ENCODE measurements at regions not wholly inside any gene's neighbourhood (a gene's known extent, or its start where the extent isn't known, plus 50 kb on each side); places are given as distances from the start of the nearest gene placed in this dataset.

- no peak overlapping the region for H3K27ac Mint-ChIP-seq
- peaks cover 20% of the 10 kb centered on the region for H3K9me3 Mint-ChIP-seq (ENCODE audit: insufficient read depth)
- ATAC-seq (no peak), DNase-seq (no peak)
- no peaks in the 10 kb centered on the region for H3K4me1 Mint-ChIP-seq (ENCODE audit: low read depth)
- ChIA-PET POLR2A (no interaction called here), CTCF (no interaction called here)
- H3K27me3 Mint-ChIP-seq (ENCODE audit: low read depth): peaks cover 9% of the 10 kb centered on the region
- no peaks in the 10 kb centered on the region for H3K36me3 Mint-ChIP-seq (ENCODE audit: low read depth)
- H3K4me3 Mint-ChIP-seq: no peak overlapping the region
These were observed 114.4 kb downstream of the CTTN start for GRCh38 chr11:70512716-70513115.

GRCh38 chr11:70517203-70517602 lies 118.9 kb downstream of the CTTN start:
- H3K36me3 Mint-ChIP-seq (ENCODE audit: low read depth): no peaks in the 10 kb centered on the region
- H3K27ac Mint-ChIP-seq: no peak overlapping the region
- H3K9me3 Mint-ChIP-seq (ENCODE audit: insufficient read depth): peaks cover 15% of the 10 kb centered on the region
- CTCF ChIA-PET: no interaction called here
- H3K4me1 Mint-ChIP-seq (ENCODE audit: low read depth): no peaks in the 10 kb centered on the region
- DNase-seq: no peak
- POLR2A ChIA-PET: no interaction called here
- no peak overlapping the region for H3K4me3 Mint-ChIP-seq
- no peak for ATAC-seq
- peaks cover 21% of the 10 kb centered on the region for H3K27me3 Mint-ChIP-seq (ENCODE audit: low read depth)

- Mint-ChIP-seq H3K36me3 (ENCODE audit: low read depth) (no peaks in the 10 kb centered on the region), H3K4me1 (ENCODE audit: low read depth) (peaks cover 8% of the 10 kb centered on the region), H3K9me3 (ENCODE audit: insufficient read depth) (peaks cover 5% of the 10 kb centered on the region), H3K27me3 (ENCODE audit: low read depth) (peaks cover 26% of the 10 kb centered on the region), H3K27ac (no peak overlapping the region), H3K4me3 (no peak overlapping the region)
- ChIA-PET POLR2A (no interaction called here), CTCF (no interaction called here)
- DNase-seq: no peak
- ATAC-seq: no peak
These were observed 119.9 kb downstream of the CTTN start for GRCh38 chr11:70517988-70518907.

- no peaks in the 10 kb centered on the region for H3K9me3 Mint-ChIP-seq (ENCODE audit: insufficient read depth)
- CTCF ChIA-PET: no interaction called here
These were observed 120.8 kb downstream of the CTTN start for GRCh38 chr11:70519117-70519516.

GRCh38 chr11:70521475-70522308 lies 123.4 kb downstream of the CTTN start:
- ChIA-PET POLR2A (no interaction called here), CTCF (no interaction called here)
- Mint-ChIP-seq H3K9me3 (ENCODE audit: insufficient read depth) (no peaks in the 10 kb centered on the region), H3K4me1 (ENCODE audit: low read depth) (peaks cover 8% of the 10 kb centered on the region), H3K27me3 (ENCODE audit: low read depth) (peaks cover 19% of the 10 kb centered on the region), H3K36me3 (ENCODE audit: low read depth) (no peaks in the 10 kb centered on the region), H3K4me3 (no peak overlapping the region), H3K27ac (no peak overlapping the region)
- DNase-seq (no peak), ATAC-seq (no peak)

More at GRCh38 chr11:70519117-70519516, 120.8 kb downstream of the CTTN start:
- peaks cover 26% of the 10 kb centered on the region for H3K27me3 Mint-ChIP-seq (ENCODE audit: low read depth)
- no peak overlapping the region for H3K27ac Mint-ChIP-seq
- POLR2A ChIA-PET: no interaction called here
- no peak for DNase-seq
- no peak overlapping the region for H3K4me3 Mint-ChIP-seq
- no peak for ATAC-seq
- peaks cover 8% of the 10 kb centered on the region for H3K4me1 Mint-ChIP-seq (ENCODE audit: low read depth)
- no peaks in the 10 kb centered on the region for H3K36me3 Mint-ChIP-seq (ENCODE audit: low read depth)

- ATAC-seq (no peak), DNase-seq (no peak)
- no peak overlapping the region for H3K27ac Mint-ChIP-seq
- H3K9me3 Mint-ChIP-seq (ENCODE audit: insufficient read depth): no peaks in the 10 kb centered on the region
- H3K36me3 Mint-ChIP-seq (ENCODE audit: low read depth): no peaks in the 10 kb centered on the region
- no peak overlapping the region for H3K4me3 Mint-ChIP-seq
- POLR2A ChIA-PET: no interaction called here
- CTCF ChIA-PET: no interaction called here
- H3K27me3 Mint-ChIP-seq (ENCODE audit: low read depth): peaks cover 19% of the 10 kb centered on the region
- H3K4me1 Mint-ChIP-seq (ENCODE audit: low read depth): peaks cover 8% of the 10 kb centered on the region
These were observed 123.9 kb downstream of the CTTN start for GRCh38 chr11:70522309-70522592.

GRCh38 chr11:70522593-70523311 lies 124.4 kb downstream of the CTTN start:
- Mint-ChIP-seq H3K4me1 (ENCODE audit: low read depth) (peaks cover 8% of the 10 kb centered on the region), H3K4me3 (no peak overlapping the region), H3K9me3 (ENCODE audit: insufficient read depth) (no peaks in the 10 kb centered on the region), H3K27ac (no peak overlapping the region), H3K27me3 (ENCODE audit: low read depth) (peaks cover 19% of the 10 kb centered on the region), H3K36me3 (ENCODE audit: low read depth) (no peaks in the 10 kb centered on the region)
- CTCF ChIA-PET: no interaction called here
- DNase-seq: no peak
- POLR2A ChIA-PET: no interaction called here
- ATAC-seq: no peak

GRCh38 chr11:70523384-70524095 lies 125.2 kb downstream of the CTTN start:
- Mint-ChIP-seq H3K27me3 (ENCODE audit: low read depth) (peaks cover 19% of the 10 kb centered on the region), H3K4me3 (no peak overlapping the region), H3K9me3 (ENCODE audit: insufficient read depth) (no peaks in the 10 kb centered on the region), H3K4me1 (ENCODE audit: low read depth) (peaks cover 8% of the 10 kb centered on the region), H3K36me3 (ENCODE audit: low read depth) (no peaks in the 10 kb centered on the region), H3K27ac (no peak overlapping the region)
- POLR2A ChIA-PET: no interaction called here
- DNase-seq: no peak
- no peak for ATAC-seq
- CTCF ChIA-PET: no interaction called here

- no peak overlapping the region for H3K27ac Mint-ChIP-seq
- ATAC-seq: no peak
These were observed 126.0 kb downstream of the CTTN start for GRCh38 chr11:70524096-70524922.

GRCh38 chr11:70525006-70525405 lies 126.7 kb downstream of the CTTN start:
- DNase-seq (no peak), ATAC-seq (no peak)
- peaks cover 19% of the 10 kb centered on the region for H3K27me3 Mint-ChIP-seq (ENCODE audit: low read depth)
- no peak overlapping the region for H3K4me3 Mint-ChIP-seq
- peaks cover 4% of the 10 kb centered on the region for H3K9me3 Mint-ChIP-seq (ENCODE audit: insufficient read depth)
- H3K4me1 Mint-ChIP-seq (ENCODE audit: low read depth): peaks cover 8% of the 10 kb centered on the region
- CTCF ChIA-PET: no interaction called here
- POLR2A ChIA-PET: no interaction called here
- no peak overlapping the region for H3K27ac Mint-ChIP-seq
- H3K36me3 Mint-ChIP-seq (ENCODE audit: low read depth): no peaks in the 10 kb centered on the region

More at GRCh38 chr11:70524096-70524922, 126.0 kb downstream of the CTTN start:
- CTCF ChIA-PET: no interaction called here
- H3K36me3 Mint-ChIP-seq (ENCODE audit: low read depth): no peaks in the 10 kb centered on the region
- H3K4me1 Mint-ChIP-seq (ENCODE audit: low read depth): peaks cover 8% of the 10 kb centered on the region
- no peak for DNase-seq
- POLR2A ChIA-PET: no interaction called here
- no peak overlapping the region for H3K4me3 Mint-ChIP-seq
- H3K27me3 Mint-ChIP-seq (ENCODE audit: low read depth): peaks cover 19% of the 10 kb centered on the region
- H3K9me3 Mint-ChIP-seq (ENCODE audit: insufficient read depth): no peaks in the 10 kb centered on the region

- DNase-seq: no peak
- ChIA-PET POLR2A (no interaction called here), CTCF (no interaction called here)
- Mint-ChIP-seq H3K27ac (no peak overlapping the region), H3K9me3 (ENCODE audit: insufficient read depth) (peaks cover 4% of the 10 kb centered on the region), H3K36me3 (ENCODE audit: low read depth) (no peaks in the 10 kb centered on the region), H3K4me1 (ENCODE audit: low read depth) (peaks cover 8% of the 10 kb centered on the region), H3K4me3 (no peak overlapping the region), H3K27me3 (ENCODE audit: low read depth) (peaks cover 18% of the 10 kb centered on the region)
- ATAC-seq: no peak
These were observed 127.1 kb downstream of the CTTN start for GRCh38 chr11:70525466-70525865.

Measured in activated CD8-positive, alpha-beta T cell treated with anti-CD3 and anti-CD28 coated beads, Interleukin-2, amount 10 ng/mL, durations not matched to agents 7 days and 5 days (primary cell).